Mucosa of stomach (tissue), 1 donor: ENCODE measurements at regions not wholly inside any gene's neighbourhood (a gene's known extent, or its start where the extent isn't known, plus 50 kb on each side); places are given as distances from the start of the nearest gene placed in this dataset.

ENCODE experiments used
- H3K27me3 ChIP-seq: one replicate; pipeline ENCODE4 v1.7.0; 2013; ENCODE audit warnings: mild to moderate bottlenecking, low read length; ENCODE audit not compliant: control insufficient read depth, insufficient read depth
- H3K36me3 ChIP-seq: one replicate; pipeline ENCODE4 v1.7.0; 2013; ENCODE audit warnings: low read length; ENCODE audit not compliant: control insufficient read depth, insufficient read depth
- H3K4me1 ChIP-seq: one replicate; pipeline ENCODE4 v1.7.0; 2013; ENCODE audit warnings: mild to moderate bottlenecking, low read length; ENCODE audit not compliant: control insufficient read depth, insufficient read depth
- H3K4me3 ChIP-seq: one replicate; pipeline ENCODE4 v1.7.0; 2013; ENCODE audit warnings: low read length
- H3K9ac ChIP-seq: one replicate; pipeline ENCODE4 v1.7.0; 2013; ENCODE audit warnings: mild to moderate bottlenecking, low read length, moderate library complexity
- H3K9me3 ChIP-seq: one replicate; pipeline ENCODE4 v1.7.0; 2013; ENCODE audit warnings: mild to moderate bottlenecking, low read length, moderate library complexity; ENCODE audit not compliant: control insufficient read depth
- donor health status: Pancreatic carcinoma.

DNA sequence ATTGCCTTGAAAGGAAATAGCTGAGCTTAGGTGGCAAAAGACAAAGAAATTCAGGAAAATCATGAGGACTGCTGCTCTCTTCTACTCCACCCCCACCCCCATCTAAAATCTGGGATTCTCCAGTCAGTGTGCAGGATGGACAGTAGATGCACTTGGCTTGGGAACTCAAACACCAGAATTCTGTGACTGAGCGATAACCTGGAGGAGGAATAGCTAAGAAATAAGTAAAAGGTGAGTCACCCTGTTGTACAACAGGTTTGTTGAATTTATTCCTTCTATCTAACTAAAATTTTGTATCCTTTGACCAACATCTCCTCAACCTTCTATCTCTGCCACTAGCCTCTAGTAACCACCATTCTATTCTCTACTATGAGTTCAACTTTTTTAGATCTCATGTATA, 1029.9 kb upstream of the ACVR2A start:
- Histone ChIP-seq H3K36me3 (no peaks in the 10 kb centered on the region), H3K4me3 (no peak overlapping the region), H3K27me3 (no peaks in the 10 kb centered on the region)

DNA sequence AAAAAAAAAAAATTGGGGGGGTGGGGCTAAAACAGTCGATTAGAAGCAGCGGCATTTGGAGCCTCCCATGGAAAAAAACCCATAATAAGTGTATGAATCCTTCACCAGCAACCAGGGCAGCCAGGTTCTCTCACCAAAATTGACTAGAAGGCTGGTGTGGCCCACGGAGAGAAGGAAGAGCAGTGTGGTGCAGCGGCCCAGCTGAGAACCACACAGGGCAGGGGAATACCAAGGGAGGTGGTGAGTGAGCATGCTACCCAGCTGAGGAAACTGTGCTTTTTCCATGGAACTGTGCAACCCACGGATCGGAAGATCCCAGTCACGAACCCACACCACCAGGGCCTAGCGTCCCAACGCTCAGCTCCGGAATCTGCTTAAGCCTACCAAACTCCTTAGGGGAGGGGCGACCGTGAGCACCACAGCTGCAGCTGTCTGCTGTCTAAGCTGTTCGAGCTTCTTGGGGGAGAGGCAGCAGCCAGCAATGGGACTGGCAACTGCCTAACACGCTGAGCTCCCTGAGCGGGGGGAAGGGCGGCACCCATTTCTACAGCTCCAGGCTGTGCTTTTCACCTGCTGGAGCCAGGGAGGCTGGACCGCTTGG, 1037.2 kb upstream of the ACVR2A start:
- no peak overlapping the region for H3K9ac ChIP-seq
- H3K4me1 ChIP-seq: no peaks in the 10 kb centered on the region
- H3K36me3 ChIP-seq: no peaks in the 10 kb centered on the region
- no peaks in the 10 kb centered on the region for H3K27me3 ChIP-seq
- no peaks in the 10 kb centered on the region for H3K9me3 ChIP-seq
- no peak overlapping the region for H3K4me3 ChIP-seq

More for the DNA sequence above, 1029.9 kb upstream of the ACVR2A start:
- no peaks in the 10 kb centered on the region for H3K9me3 ChIP-seq
- H3K9ac ChIP-seq: no peak overlapping the region
- H3K4me1 ChIP-seq: no peaks in the 10 kb centered on the region

GRCh38 chr2:146806364-146807005, 1038.3 kb upstream of the ACVR2A start:
- Histone ChIP-seq H3K9ac (no peak overlapping the region), H3K4me1 (no peaks in the 10 kb centered on the region), H3K9me3 (no peaks in the 10 kb centered on the region), H3K27me3 (no peaks in the 10 kb centered on the region), H3K4me3 (no peak overlapping the region), H3K36me3 (no peaks in the 10 kb centered on the region)

- no peaks in the 10 kb centered on the region for H3K4me1 ChIP-seq
- H3K36me3 ChIP-seq: no peaks in the 10 kb centered on the region
- no peaks in the 10 kb centered on the region for H3K9me3 ChIP-seq
- H3K4me3 ChIP-seq: no peak overlapping the region
- H3K27me3 ChIP-seq: no peaks in the 10 kb centered on the region
- H3K9ac ChIP-seq: no peak overlapping the region
These were observed 1040.5 kb upstream of the ACVR2A start for GRCh38 chr2:146804288-146804687.

- Histone ChIP-seq H3K27me3 (no peaks in the 10 kb centered on the region), H3K4me3 (no peak overlapping the region), H3K4me1 (no peaks in the 10 kb centered on the region), H3K9ac (no peak overlapping the region), H3K9me3 (no peaks in the 10 kb centered on the region), H3K36me3 (no peaks in the 10 kb centered on the region)
These were observed 1042.9 kb upstream of the ACVR2A start for GRCh38 chr2:146801886-146802285.

GRCh38 chr2:146786396-146786795, 1058.4 kb upstream of the ACVR2A start:
- no peaks in the 10 kb centered on the region for H3K9me3 ChIP-seq
- no peak overlapping the region for H3K4me3 ChIP-seq
- no peaks in the 10 kb centered on the region for H3K4me1 ChIP-seq
- H3K27me3 ChIP-seq: no peaks in the 10 kb centered on the region
- H3K9ac ChIP-seq: no peak overlapping the region
- H3K36me3 ChIP-seq: no peaks in the 10 kb centered on the region

DNA sequence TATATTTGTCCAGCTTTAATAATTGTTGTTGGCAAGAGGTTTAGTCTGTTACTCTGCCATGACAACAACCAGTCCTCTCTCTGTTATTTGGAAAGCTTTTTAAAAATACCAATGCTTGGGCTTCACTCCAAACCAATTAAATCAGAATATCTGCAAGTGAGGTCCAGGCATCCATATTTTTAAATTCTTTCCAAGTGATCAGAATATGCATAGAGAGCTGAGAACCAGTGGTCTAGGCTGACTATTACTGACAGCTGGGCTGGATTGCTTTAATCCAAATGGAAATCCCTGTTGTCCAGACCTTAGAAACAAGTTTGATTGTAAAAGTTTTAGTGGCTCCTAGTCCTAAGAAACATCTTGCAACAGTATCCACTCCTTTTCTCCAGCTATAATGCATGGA, 1059.7 kb upstream of the ACVR2A start:
- no peaks in the 10 kb centered on the region for H3K36me3 ChIP-seq
- no peak overlapping the region for H3K4me3 ChIP-seq

DNA sequence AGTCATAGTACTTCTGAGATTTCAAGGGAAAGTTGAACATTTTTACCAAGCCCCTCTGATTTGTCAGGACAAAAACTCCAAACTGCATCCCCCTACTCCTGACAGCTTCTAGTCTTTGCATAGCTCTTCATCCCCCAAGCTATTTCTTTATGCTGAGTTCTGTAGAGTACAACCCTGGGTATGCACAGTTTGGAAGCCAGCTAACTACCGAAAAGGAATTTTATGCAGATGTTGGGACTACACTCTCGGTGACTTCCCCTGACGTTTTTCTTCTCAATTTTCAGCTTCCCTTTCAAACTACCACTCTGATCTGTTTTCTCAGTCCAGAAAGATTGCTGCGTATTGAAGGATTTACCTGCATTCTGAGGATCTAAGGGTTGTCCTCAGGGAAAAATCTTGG, 1060.2 kb upstream of the ACVR2A start:
- no peaks in the 10 kb centered on the region for H3K36me3 ChIP-seq
- no peaks in the 10 kb centered on the region for H3K27me3 ChIP-seq
- H3K9me3 ChIP-seq: no peaks in the 10 kb centered on the region
- H3K9ac ChIP-seq: no peak overlapping the region
- H3K4me1 ChIP-seq: no peaks in the 10 kb centered on the region
- no peak overlapping the region for H3K4me3 ChIP-seq

More for the DNA sequence above, 1059.7 kb upstream of the ACVR2A start:
- Histone ChIP-seq H3K4me1 (no peaks in the 10 kb centered on the region), H3K9ac (no peak overlapping the region), H3K27me3 (no peaks in the 10 kb centered on the region), H3K9me3 (no peaks in the 10 kb centered on the region)

GRCh38 chr2:146777181-146777580, 1067.6 kb upstream of the ACVR2A start:
- no peak overlapping the region for H3K4me3 ChIP-seq
- H3K36me3 ChIP-seq: no peaks in the 10 kb centered on the region
- H3K27me3 ChIP-seq: no peaks in the 10 kb centered on the region
- no peaks in the 10 kb centered on the region for H3K4me1 ChIP-seq
- H3K9me3 ChIP-seq: no peaks in the 10 kb centered on the region
- no peak overlapping the region for H3K9ac ChIP-seq

DNA sequence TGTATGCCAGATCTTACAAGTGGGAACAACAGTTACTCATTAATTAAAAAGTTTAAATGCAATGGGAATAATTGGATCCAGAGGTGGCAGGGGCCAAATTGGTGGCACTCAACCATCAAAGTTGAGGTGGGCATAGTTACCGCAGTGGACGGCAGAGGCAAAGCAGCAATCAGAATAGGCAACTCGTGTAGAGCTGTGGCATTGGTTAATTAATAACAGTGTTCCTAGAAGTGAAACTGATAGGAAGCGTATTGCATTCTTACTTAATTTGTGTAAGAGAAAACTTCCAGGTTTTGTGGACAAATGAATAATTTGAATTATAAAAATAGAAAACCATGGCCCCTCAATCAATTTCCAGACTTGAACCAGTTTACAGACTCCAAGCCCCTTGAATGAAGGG, 1068.2 kb upstream of the ACVR2A start:
- Histone ChIP-seq H3K36me3 (no peaks in the 10 kb centered on the region), H3K9ac (no peak overlapping the region), H3K4me3 (no peak overlapping the region), H3K9me3 (no peaks in the 10 kb centered on the region), H3K4me1 (no peaks in the 10 kb centered on the region), H3K27me3 (no peaks in the 10 kb centered on the region)

DNA sequence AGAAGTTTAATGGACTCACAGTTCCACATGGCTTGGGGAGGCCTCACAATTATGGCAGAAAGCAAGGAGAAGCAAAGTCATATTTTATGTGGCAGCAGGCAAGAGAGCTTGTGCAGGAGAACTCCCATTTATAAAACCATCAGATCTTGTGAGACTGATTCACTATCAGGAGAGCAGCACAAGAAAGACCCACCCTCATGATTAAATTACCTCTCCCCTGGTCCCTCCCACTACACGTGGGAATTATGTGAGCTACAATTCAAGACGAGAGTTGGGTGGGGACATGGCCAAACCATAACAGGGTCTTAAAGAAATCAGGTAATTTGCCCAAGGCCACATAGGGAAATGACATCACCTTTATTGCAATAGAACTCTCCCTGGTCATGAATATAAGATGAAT, 1073.3 kb upstream of the ACVR2A start:
- Histone ChIP-seq H3K36me3 (no peaks in the 10 kb centered on the region), H3K9me3 (no peaks in the 10 kb centered on the region), H3K27me3 (no peaks in the 10 kb centered on the region), H3K4me1 (no peaks in the 10 kb centered on the region), H3K4me3 (no peak overlapping the region), H3K9ac (no peak overlapping the region)

DNA sequence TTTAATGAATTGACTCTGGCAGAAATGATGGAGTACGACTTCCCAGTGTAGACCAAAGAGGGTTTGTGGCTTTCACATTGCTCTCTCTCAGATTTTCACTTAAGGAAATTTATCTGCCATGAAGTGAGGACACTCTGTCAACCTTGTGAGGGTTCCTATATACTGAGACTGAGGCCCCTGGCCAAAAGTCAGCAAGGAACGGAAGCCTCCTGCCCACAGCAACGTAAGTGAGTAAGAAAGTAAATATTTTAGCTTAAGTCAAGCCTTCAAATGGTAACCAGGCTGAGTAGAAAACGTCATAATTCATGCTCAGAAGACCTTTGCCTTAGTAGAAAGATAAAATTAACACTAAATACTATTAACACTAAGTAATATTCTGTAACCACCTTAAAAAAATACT, 1080.5 kb upstream of the ACVR2A start:
- Histone ChIP-seq H3K4me3 (no peak overlapping the region), H3K4me1 (no peaks in the 10 kb centered on the region), H3K9ac (no peak overlapping the region), H3K36me3 (no peaks in the 10 kb centered on the region), H3K27me3 (no peaks in the 10 kb centered on the region), H3K9me3 (no peaks in the 10 kb centered on the region)

DNA sequence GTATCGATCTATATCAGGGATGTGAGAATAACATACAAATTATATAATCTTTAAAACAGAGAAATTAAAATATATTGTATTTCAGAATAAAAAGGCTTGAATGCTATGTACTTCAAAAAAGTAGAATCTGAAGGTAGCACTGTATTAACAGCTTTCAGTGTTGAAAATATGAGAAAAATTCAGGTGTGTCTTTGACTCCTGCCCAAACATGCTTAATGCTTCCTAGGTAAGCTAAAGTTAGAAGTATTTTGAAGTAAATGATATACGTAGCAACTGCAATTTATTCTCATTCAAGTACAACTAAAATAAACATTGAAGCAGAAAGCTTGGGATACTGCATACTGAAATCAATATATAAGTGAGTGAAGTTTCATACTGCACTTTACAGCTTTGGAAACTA, 1082.0 kb upstream of the ACVR2A start:
- Histone ChIP-seq H3K36me3 (no peaks in the 10 kb centered on the region), H3K4me1 (no peaks in the 10 kb centered on the region), H3K27me3 (no peaks in the 10 kb centered on the region), H3K4me3 (no peak overlapping the region), H3K9ac (no peak overlapping the region), H3K9me3 (no peaks in the 10 kb centered on the region)
